ENCODE measurements at regions not wholly inside any gene's neighbourhood (a gene's known extent, or its start where the extent isn't known, plus 50 kb on each side); places are given as distances from the start of the nearest gene placed in this dataset.

DNA sequence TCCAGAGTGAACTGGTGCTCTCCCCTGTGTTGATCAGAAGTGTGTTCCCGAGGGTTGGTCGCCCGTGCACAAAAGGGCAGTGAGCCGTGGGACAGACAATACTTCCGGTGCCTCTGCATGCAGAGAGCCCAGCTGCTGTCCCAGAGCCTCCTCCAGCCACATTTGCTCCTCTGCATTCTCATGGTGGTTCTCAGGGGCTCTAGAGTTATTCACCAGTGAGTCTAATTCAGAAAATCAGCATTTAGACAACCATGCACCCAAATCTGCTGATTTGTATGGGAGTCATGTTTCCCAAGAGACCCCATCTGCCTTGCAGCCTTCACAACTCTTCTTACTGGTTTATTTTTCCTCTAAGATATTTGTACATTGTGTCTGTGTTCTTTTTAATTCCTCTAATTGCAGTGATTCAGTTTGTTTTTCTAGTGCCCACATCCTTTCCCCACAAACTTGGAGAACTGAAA lies 107.0 kb upstream of the SPRED1 start:
- Histone ChIP-seq H3K4me1 (no peaks in the 10 kb centered on the region), H3K36me3 (no peaks in the 10 kb centered on the region), H3K27ac (no peak overlapping the region), H3K9me3 (peaks cover 0 to 9% (median 5%) of the 10 kb centered on the region in 3 donors), H3K4me3 (no peak overlapping the region), H3K27me3 (no peaks in the 10 kb centered on the region)
- no peak for DNase-seq
- TF ChIP-seq, protein P1, sequence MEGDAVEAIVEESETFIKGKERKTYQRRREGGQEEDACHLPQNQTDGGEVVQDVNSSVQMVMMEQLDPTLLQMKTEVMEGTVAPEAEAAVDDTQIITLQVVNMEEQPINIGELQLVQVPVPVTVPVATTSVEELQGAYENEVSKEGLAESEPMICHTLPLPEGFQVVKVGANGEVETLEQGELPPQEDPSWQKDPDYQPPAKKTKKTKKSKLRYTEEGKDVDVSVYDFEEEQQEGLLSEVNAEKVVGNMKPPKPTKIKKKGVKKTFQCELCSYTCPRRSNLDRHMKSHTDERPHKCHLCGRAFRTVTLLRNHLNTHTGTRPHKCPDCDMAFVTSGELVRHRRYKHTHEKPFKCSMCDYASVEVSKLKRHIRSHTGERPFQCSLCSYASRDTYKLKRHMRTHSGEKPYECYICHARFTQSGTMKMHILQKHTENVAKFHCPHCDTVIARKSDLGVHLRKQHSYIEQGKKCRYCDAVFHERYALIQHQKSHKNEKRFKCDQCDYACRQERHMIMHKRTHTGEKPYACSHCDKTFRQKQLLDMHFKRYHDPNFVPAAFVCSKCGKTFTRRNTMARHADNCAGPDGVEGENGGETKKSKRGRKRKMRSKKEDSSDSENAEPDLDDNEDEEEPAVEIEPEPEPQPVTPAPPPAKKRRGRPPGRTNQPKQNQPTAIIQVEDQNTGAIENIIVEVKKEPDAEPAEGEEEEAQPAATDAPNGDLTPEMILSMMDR (IDR thresholded peaks at IDR 0.05), result no peak
- intact Hi-C loops (cut with DNase I; ENCODE audit: low total_unique reads), result no loop called here

DNA sequence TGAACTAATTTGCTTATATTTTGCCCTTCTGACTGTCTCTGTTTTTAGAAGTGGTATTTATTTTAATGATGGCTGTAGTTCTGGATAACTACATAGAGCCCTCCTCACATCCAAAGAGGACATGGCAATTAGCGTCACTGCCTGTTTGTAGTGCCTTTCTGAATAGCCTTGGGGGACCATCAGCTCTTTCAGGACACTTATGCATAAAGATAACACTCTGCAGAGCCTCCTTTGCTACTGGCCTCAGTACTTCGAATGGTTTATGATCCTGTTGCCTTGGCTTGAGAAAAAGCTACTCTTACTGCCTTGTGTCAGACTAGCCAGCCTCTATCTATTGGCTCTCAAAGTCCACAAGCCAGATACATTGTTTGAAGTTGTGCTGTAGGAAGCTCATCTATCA lies 105.4 kb upstream of the SPRED1 start:
- H3K27me3 ChIP-seq, result no peaks in the 10 kb centered on the region
- DNase-seq, result no peak
- intact Hi-C loops (cut with DNase I; ENCODE audit: low total_unique reads), result no loop called here
- no peaks in the 10 kb centered on the region for H3K4me1 ChIP-seq
- no peak overlapping the region for H3K27ac ChIP-seq
- H3K9me3 ChIP-seq, result peaks cover 0 to 12% (median 8%) of the 10 kb centered on the region in 3 donors
- H3K36me3 ChIP-seq, result no peaks in the 10 kb centered on the region
- H3K4me3 ChIP-seq, result no peak overlapping the region
- TF ChIP-seq, protein P1 (IDR thresholded peaks at IDR 0.05), result no peak

DNA sequence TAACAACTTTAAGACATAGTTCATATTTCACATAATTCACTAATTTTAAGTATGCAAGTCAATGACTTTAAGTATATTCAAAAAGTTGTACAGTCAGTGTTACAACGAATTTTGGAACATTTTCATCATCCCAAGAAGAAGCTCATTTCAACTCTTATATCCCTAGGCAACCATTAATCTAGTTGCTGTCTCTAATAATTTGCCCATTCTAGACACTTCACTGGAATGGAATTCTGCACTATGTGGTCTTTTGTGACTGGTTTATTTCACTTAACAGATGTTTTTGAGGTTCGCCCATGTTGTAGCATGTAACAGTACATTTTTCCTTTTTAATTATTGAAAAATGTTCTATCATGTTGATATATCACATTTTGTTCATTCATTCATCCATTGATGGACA lies 104.2 kb upstream of the SPRED1 start:
- Histone ChIP-seq H3K27me3 (no peaks in the 10 kb centered on the region), H3K9me3 (peaks cover 0 to 12% (median 8%) of the 10 kb centered on the region in 3 donors), H3K27ac (no peak overlapping the region), H3K36me3 (no peaks in the 10 kb centered on the region), H3K4me1 (no peaks in the 10 kb centered on the region), H3K4me3 (no peak overlapping the region)
- intact Hi-C loops (cut with DNase I; ENCODE audit: low total_unique reads), result no loop called here
- TF ChIP-seq, protein P1 (IDR thresholded peaks at IDR 0.05), result no peak
- DNase-seq, result no peak

DNA sequence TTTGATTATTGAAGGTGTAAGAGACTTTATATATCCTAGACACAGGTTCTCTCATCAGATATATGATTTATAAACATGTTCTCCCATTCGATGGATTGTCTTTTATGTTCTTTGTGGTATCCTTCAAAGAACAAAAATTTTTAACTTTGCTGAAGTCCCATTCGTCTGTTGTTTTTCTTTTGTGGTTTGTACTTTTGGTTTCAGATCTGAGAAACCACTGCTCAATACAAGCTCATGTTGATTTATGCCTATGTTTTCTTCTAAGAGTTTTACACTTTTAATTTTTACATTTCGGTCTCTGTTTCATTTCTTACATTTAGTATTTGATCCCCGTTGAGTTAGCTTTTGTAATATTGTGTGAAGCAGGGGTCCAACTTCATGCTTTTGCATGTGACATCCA lies 103.3 kb upstream of the SPRED1 start:
- no peak for DNase-seq
- no peaks in the 10 kb centered on the region for H3K36me3 ChIP-seq
- H3K4me1 ChIP-seq, result no peaks in the 10 kb centered on the region
- no peak overlapping the region for H3K4me3 ChIP-seq
- intact Hi-C loops (cut with DNase I; ENCODE audit: low total_unique reads), result no loop called here
- TF ChIP-seq, protein P1 (IDR thresholded peaks at IDR 0.05), result no peak
- H3K9me3 ChIP-seq, result peaks cover 0 to 12% (median 8%) of the 10 kb centered on the region in 3 donors
- no peaks in the 10 kb centered on the region for H3K27me3 ChIP-seq
- no peak overlapping the region for H3K27ac ChIP-seq

DNA sequence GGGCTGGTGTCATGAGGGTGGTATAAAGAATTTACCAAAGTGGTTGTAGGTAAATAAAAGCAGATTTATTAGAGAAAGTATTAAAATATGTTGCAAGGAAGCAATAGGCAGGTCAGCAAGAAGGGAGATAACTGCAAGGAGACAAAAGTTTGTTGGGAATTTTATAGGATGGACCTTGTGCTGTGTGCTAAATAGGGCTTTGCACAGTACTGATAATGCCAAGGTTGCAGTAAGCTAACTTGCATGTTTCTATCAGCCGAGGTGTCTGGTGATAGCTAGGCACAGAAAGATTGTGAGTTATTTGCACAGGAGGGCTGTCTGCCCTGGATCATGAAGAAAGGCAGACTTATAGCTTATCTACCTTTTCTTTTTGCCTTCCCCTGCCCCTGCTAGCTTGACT lies 102.5 kb upstream of the SPRED1 start:
- intact Hi-C loops (cut with DNase I; ENCODE audit: low total_unique reads), result no loop called here
- TF ChIP-seq, protein P1 (IDR thresholded peaks at IDR 0.05), result no peak
- no peaks in the 10 kb centered on the region for H3K27me3 ChIP-seq
- H3K27ac ChIP-seq, result no peak overlapping the region
- H3K4me3 ChIP-seq, result no peak overlapping the region
- H3K9me3 ChIP-seq, result peaks cover 0 to 12% (median 8%) of the 10 kb centered on the region in 3 donors
- DNase-seq, result no peak
- no peaks in the 10 kb centered on the region for H3K36me3 ChIP-seq
- no peaks in the 10 kb centered on the region for H3K4me1 ChIP-seq

DNA sequence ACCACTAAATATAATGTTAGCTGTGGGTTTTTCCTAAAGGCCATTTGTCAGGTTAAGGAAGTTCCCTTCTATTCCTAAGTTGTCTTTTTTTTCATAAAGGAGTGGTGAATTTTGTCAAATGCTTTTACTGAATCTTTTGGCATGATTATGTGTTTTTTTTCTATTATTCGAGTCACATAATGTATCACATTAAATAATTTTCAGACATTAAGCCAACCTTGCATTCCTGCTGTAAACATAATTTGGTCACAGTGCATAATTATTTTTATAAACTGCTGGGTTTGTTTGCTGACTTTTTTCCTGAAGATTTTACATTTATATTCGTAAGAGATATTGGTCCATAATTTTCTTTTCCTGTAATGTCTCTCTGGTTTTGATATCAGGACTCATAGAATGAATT lies 101.8 kb upstream of the SPRED1 start:
- Histone ChIP-seq H3K4me3 (no peak overlapping the region), H3K4me1 (no peaks in the 10 kb centered on the region), H3K36me3 (no peaks in the 10 kb centered on the region), H3K27ac (no peak overlapping the region), H3K9me3 (peaks cover 0 to 12% (median 8%) of the 10 kb centered on the region in 3 donors), H3K27me3 (no peaks in the 10 kb centered on the region)
- TF ChIP-seq, protein P1 (IDR thresholded peaks at IDR 0.05), result no peak
- intact Hi-C loops (cut with DNase I; ENCODE audit: low total_unique reads), result no loop called here
- DNase-seq, result no peak
